Lower lobe of right lung (tissue), 2 donors: ENCODE measurements at regions not wholly inside any gene's neighbourhood (a gene's known extent, or its start where the extent isn't known, plus 50 kb on each side); places are given as distances from the start of the nearest gene placed in this dataset.
"Not testable (repeated sequence)": the region's sequence is repeated elsewhere in the genome, so short reads cannot be mapped to it uniquely, and the experiment has no call there.

ENCODE experiments used
- ATAC-seq, 2 donors: fragments of 200-7000 bp; cut with Tn5 transposase; one replicate each; pipeline ENCODE4 v1.9.1; 2020 to 2022; ENCODE audit warnings: mild to moderate bottlenecking in 2 of 2, moderate library complexity in 2 of 2
- DNase-seq: peaks from one replicate; pipeline ENCODE4 v3.0.0-alpha.2; 2020
- H3K27ac ChIP-seq: fragments of 200-600 bp; one replicate; pipeline ENCODE4 v1.8.0; 2022
- H3K27me3 ChIP-seq: fragments of 200-600 bp; one replicate; pipeline ENCODE4 v1.8.0; 2022; ENCODE audit warnings: low read depth
- H3K36me3 ChIP-seq: fragments of 200-600 bp; one replicate; pipeline ENCODE4 v1.8.0; 2022; ENCODE audit warnings: mild to moderate bottlenecking
- H3K4me1 ChIP-seq: fragments of 200-600 bp; one replicate; pipeline ENCODE4 v1.8.0; 2022
- H3K4me3 ChIP-seq: fragments of 200-600 bp; one replicate; pipeline ENCODE4 v1.8.0; 2022; ENCODE audit warnings: mild to moderate bottlenecking
- H3K9me3 ChIP-seq: fragments of 200-600 bp; one replicate; pipeline ENCODE4 v1.8.0; 2022
- intact Hi-C: fragments of 100-400 bp; cut with DNase I; formaldehyde crosslinking; loops from one replicate; pipeline ENCODE4 v1.11.0; 2022
- TF ChIP-seq, protein P1 (sequence below): fragments of 200-600 bp; IDR thresholded peaks from one replicate; pipeline ENCODE4 v1.8.0; 2022; ENCODE audit warnings: antibody characterized with exemption, mild to moderate bottlenecking
- donor health status: DM: no; HTN: yes; CAD: no; lungs with severe emphysema.

DNA sequence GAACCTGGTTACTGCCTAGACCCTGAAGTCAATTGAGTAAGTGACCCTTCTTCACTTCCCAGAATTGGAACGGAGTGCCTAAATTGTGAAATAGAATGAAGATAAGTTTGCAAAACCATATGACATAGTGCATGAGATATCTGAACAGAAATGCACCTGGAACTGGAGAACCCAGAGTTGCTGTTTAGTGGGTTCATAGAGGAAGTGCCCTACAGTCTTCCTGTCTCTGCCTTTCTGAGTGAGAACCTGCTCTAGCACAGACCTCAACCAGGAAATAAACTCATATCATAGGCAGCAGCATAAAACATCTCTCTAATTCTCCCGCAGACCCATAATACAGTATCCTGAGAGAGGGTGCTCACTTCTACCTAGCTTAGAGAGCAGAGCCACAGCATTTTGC, 82.9 kb downstream of the EOMES start:
- H3K27ac ChIP-seq: no peak overlapping the region
- no peaks in the 10 kb centered on the region for H3K9me3 ChIP-seq
- no peaks in the 10 kb centered on the region for H3K27me3 ChIP-seq
- intact Hi-C loops: no loop called here
- ATAC-seq (peak; percentile 41 to 55), DNase-seq (no peak)
- no peaks in the 10 kb centered on the region for H3K36me3 ChIP-seq
- no peak overlapping the region for H3K4me3 ChIP-seq
- TF ChIP-seq, protein P1, sequence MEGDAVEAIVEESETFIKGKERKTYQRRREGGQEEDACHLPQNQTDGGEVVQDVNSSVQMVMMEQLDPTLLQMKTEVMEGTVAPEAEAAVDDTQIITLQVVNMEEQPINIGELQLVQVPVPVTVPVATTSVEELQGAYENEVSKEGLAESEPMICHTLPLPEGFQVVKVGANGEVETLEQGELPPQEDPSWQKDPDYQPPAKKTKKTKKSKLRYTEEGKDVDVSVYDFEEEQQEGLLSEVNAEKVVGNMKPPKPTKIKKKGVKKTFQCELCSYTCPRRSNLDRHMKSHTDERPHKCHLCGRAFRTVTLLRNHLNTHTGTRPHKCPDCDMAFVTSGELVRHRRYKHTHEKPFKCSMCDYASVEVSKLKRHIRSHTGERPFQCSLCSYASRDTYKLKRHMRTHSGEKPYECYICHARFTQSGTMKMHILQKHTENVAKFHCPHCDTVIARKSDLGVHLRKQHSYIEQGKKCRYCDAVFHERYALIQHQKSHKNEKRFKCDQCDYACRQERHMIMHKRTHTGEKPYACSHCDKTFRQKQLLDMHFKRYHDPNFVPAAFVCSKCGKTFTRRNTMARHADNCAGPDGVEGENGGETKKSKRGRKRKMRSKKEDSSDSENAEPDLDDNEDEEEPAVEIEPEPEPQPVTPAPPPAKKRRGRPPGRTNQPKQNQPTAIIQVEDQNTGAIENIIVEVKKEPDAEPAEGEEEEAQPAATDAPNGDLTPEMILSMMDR: no peak
- peaks cover 5% of the 10 kb centered on the region for H3K4me1 ChIP-seq

DNA sequence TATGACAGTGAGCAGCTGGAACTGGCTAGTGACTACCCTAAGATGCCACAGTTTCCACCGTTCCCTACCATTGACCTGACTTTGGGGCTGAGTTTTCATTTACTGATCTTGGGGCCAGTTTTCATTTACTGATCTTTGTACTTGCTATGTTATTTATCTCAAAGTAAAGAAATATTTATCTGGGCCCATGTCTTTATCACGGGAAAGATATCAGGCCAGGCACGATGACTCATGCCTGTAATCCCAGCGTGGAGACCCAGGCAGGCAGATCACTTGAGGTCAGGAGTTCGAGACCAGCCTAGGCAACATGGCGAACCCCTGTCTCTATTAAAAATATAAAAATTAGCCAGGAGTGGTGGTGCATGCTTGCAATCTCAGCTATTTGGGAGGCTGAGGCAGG, 83.5 kb downstream of the EOMES start:
- TF ChIP-seq, protein P1: no peak

GRCh38 chr3:27637346-27637995, 84.7 kb downstream of the EOMES start:
- intact Hi-C loops: no loop called here
- H3K27ac ChIP-seq: no peak overlapping the region
- ATAC-seq (no peak), DNase-seq (no peak)
- H3K4me1 ChIP-seq: peaks cover 14% of the 10 kb centered on the region
- TF ChIP-seq, protein P1: no peak
- H3K9me3 ChIP-seq: no peaks in the 10 kb centered on the region
- H3K4me3 ChIP-seq: no peak overlapping the region
- H3K36me3 ChIP-seq: no peaks in the 10 kb centered on the region
- no peaks in the 10 kb centered on the region for H3K27me3 ChIP-seq

More for the DNA sequence above, 83.5 kb downstream of the EOMES start:
- DNase-seq (no peak), ATAC-seq (no peak)
- H3K4me1 ChIP-seq: peaks cover 9% of the 10 kb centered on the region
- H3K27ac ChIP-seq: no peak overlapping the region
- no peak overlapping the region for H3K4me3 ChIP-seq
- intact Hi-C loops: no loop called here
- H3K9me3 ChIP-seq: no peaks in the 10 kb centered on the region
- no peaks in the 10 kb centered on the region for H3K36me3 ChIP-seq
- no peaks in the 10 kb centered on the region for H3K27me3 ChIP-seq

GRCh38 chr3:27635006-27635405, 87.1 kb downstream of the EOMES start:
- intact Hi-C loops, DNase-seq: not testable (repeated sequence)

DNA sequence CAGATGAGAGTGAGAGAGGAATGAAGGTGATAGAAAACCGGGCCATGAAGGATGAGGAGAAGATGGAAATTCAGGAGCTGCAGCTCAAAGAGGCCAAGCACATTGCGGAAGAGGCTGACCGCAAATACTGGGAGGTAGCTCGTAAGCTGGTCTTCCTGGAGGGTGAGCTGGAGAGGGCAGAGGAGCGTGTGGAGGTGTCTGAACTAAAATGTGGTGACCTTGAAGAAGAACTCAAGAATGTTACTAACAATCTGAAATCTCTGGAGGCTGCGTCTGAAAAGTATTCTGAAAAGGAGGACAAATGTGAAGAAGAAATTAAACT, 88.9 kb downstream of the EOMES start:
- H3K4me1 ChIP-seq: peaks cover 8% of the 10 kb centered on the region
- peak overlapping the region; percentile 84 for H3K27ac ChIP-seq
- peak overlapping the region; percentile 64 for H3K4me3 ChIP-seq
- ATAC-seq: peak; percentile 68 to 75
- H3K27me3 ChIP-seq: no peaks in the 10 kb centered on the region
- H3K36me3 ChIP-seq: no peaks in the 10 kb centered on the region
- intact Hi-C loops: no loop called here
- no peaks in the 10 kb centered on the region for H3K9me3 ChIP-seq
- no peak for DNase-seq
- TF ChIP-seq, protein P1: no peak

More at GRCh38 chr3:27635006-27635405, 87.1 kb downstream of the EOMES start:
- peaks cover 14% of the 10 kb centered on the region for H3K4me1 ChIP-seq
- not testable (repeated sequence) for H3K9me3 ChIP-seq, ATAC-seq, H3K4me3 ChIP-seq, H3K36me3 ChIP-seq, H3K27ac ChIP-seq, H3K27me3 ChIP-seq

- TF ChIP-seq, protein P1: no peak
- ATAC-seq (peak; percentile 89 to 91), DNase-seq (peak; percentile 66)
- peak overlapping the region; percentile 84 for H3K27ac ChIP-seq
- H3K27me3 ChIP-seq: no peaks in the 10 kb centered on the region
- no peaks in the 10 kb centered on the region for H3K36me3 ChIP-seq
- peaks cover 8% of the 10 kb centered on the region for H3K4me1 ChIP-seq
- intact Hi-C loops: no loop called here
- no peaks in the 10 kb centered on the region for H3K9me3 ChIP-seq
- peak overlapping the region; percentile 64 for H3K4me3 ChIP-seq
Measured at GRCh38 chr3:27632431-27633223, 89.5 kb downstream of the EOMES start.
